GM12878 (cell line): ENCODE measurements at regions not wholly inside any gene's neighbourhood (a gene's known extent, or its start where the extent isn't known, plus 50 kb on each side); places are given as distances from the start of the nearest gene placed in this dataset.

Experiments
- TAF1 ChIP-seq: IDR thresholded peaks from 2 replicates; pipeline ENCODE4 v1.6.1; 2011; ENCODE audit warnings: mild to moderate bottlenecking, low read depth, low read length, borderline replicate concordance
- TF ChIP-seq, protein P1 (sequence below), 3 experiments: IDR thresholded peaks in 2 of 3; conservative IDR thresholded peaks in 1 of 3; 2 replicates each; pipeline ENCODE4 v1.5.1; 2011; ENCODE audit warnings: low read depth in 3 of 3, low read length in 3 of 3, mild to moderate bottlenecking in 3 of 3, control low read depth in 2 of 3, moderate library complexity in 2 of 3, inconsistent platforms in 1 of 3, mixed read lengths in 1 of 3; ENCODE audit not compliant: control insufficient read depth in 2 of 3, insufficient read depth in 1 of 3; ENCODE audit errors: extremely low read depth in 1 of 3

DNA sequence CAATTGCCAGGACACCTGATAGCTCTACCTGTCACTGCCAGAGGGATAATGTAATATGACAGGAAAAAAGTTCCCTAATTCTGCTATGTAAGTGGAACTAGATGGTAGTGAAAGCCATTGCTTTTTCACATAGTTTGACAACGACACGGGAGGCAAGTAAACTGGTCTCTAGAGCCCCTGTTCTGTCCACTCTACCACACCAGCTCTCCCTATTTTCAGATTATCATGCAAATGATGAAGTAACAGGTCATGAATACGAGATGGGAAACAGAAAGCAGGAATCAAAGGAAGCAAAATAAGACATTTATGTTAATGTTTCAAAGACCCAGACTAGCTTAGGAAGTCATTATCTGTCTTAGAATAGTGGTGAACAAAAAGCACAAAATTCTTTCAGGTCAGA, 56.2 kb downstream of the TAF11L14 start:
- TF ChIP-seq, protein P1, sequence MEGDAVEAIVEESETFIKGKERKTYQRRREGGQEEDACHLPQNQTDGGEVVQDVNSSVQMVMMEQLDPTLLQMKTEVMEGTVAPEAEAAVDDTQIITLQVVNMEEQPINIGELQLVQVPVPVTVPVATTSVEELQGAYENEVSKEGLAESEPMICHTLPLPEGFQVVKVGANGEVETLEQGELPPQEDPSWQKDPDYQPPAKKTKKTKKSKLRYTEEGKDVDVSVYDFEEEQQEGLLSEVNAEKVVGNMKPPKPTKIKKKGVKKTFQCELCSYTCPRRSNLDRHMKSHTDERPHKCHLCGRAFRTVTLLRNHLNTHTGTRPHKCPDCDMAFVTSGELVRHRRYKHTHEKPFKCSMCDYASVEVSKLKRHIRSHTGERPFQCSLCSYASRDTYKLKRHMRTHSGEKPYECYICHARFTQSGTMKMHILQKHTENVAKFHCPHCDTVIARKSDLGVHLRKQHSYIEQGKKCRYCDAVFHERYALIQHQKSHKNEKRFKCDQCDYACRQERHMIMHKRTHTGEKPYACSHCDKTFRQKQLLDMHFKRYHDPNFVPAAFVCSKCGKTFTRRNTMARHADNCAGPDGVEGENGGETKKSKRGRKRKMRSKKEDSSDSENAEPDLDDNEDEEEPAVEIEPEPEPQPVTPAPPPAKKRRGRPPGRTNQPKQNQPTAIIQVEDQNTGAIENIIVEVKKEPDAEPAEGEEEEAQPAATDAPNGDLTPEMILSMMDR (IDR thresholded peaks at IDR 0.05 in 2 of 3, conservative IDR thresholded peaks at IDR 0.05 in 1 of 3; ENCODE audit: control insufficient read depth in 2 of 3, extremely low read depth in 1 of 3, insufficient read depth in 1 of 3, low read depth in 3 of 3, low read length in 3 of 3) = no peak
- no peak for TF ChIP-seq TAF1
